Lower leg skin (tissue), 3 donors: ENCODE measurements at regions not wholly inside any gene's neighbourhood (a gene's known extent, or its start where the extent isn't known, plus 50 kb on each side); places are given as distances from the start of the nearest gene placed in this dataset.

ENCODE experiments used
- POLR2A ChIP-seq, 2 donors: fragments of 450-650 bp; IDR thresholded peaks; one replicate each; pipeline ENCODE4 v1.6.1; 2016 to 2017; ENCODE audit warnings: antibody characterized with exemption in 2 of 2, mild to moderate bottlenecking in 1 of 2, moderate library complexity in 1 of 2
- TF ChIP-seq, protein P1 (sequence below), 3 donors: fragments of 450-650 bp; IDR thresholded peaks; one replicate each; pipeline ENCODE4 v1.5.1; 2016; ENCODE audit warnings: antibody characterized with exemption in 3 of 3, mild to moderate bottlenecking in 3 of 3, moderate library complexity in 2 of 3

GRCh38 chr3:135755330-135756105 lies 210.0 kb upstream of the PPP2R3A start:
- TF ChIP-seq, protein P1, sequence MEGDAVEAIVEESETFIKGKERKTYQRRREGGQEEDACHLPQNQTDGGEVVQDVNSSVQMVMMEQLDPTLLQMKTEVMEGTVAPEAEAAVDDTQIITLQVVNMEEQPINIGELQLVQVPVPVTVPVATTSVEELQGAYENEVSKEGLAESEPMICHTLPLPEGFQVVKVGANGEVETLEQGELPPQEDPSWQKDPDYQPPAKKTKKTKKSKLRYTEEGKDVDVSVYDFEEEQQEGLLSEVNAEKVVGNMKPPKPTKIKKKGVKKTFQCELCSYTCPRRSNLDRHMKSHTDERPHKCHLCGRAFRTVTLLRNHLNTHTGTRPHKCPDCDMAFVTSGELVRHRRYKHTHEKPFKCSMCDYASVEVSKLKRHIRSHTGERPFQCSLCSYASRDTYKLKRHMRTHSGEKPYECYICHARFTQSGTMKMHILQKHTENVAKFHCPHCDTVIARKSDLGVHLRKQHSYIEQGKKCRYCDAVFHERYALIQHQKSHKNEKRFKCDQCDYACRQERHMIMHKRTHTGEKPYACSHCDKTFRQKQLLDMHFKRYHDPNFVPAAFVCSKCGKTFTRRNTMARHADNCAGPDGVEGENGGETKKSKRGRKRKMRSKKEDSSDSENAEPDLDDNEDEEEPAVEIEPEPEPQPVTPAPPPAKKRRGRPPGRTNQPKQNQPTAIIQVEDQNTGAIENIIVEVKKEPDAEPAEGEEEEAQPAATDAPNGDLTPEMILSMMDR (IDR thresholded peaks at IDR 0.05) = no peak
- TF ChIP-seq POLR2A (IDR thresholded peaks at IDR 0.05) = no peak
